GM23248 (cell line): ENCODE measurements at regions not wholly inside any gene's neighbourhood (a gene's known extent, or its start where the extent isn't known, plus 50 kb on each side); places are given as distances from the start of the nearest gene placed in this dataset.

ENCODE experiments used
- EZH2 ChIP-seq: fragments of 200-600 bp; sonication (generic); IDR thresholded peaks from 2 replicates; pipeline ENCODE4 v1.6.1; 2018; ENCODE audit warnings: antibody characterized with exemption, mild to moderate bottlenecking; ENCODE audit not compliant: insufficient read depth, poor library complexity, severe bottlenecking
- EZH2phosphoT487 ChIP-seq: fragments of 200-600 bp; sonication (generic); IDR thresholded peaks from 2 replicates; pipeline ENCODE4 v1.6.1; 2018; ENCODE audit warnings: antibody characterized with exemption, moderate library complexity, mild to moderate bottlenecking, low read depth; ENCODE audit not compliant: insufficient read depth

- TF ChIP-seq EZH2phosphoT487 = no peak
- TF ChIP-seq EZH2 = no peak
These were observed 111.3 kb upstream of the NDUFV2 start for GRCh38 chr18:8991155-8991554.
